ENCODE measurements at regions not wholly inside any gene's neighbourhood (a gene's known extent, or its start where the extent isn't known, plus 50 kb on each side); places are given as distances from the start of the nearest gene placed in this dataset.
"Not testable (repeated sequence)": the region's sequence is repeated elsewhere in the genome, so short reads cannot be mapped to it uniquely, and the experiment has no call there.

GRCh38 chr13:23020246-23020843, 160.4 kb upstream of the SGCG start:
- Histone ChIP-seq H3K4me3 (ENCODE audit: low read length) (no peak overlapping the region), H3K4me1 (ENCODE audit: insufficient read depth, low read length) (no peaks in the 10 kb centered on the region), H2AFZ (ENCODE audit: low read depth, low read length) (no peak overlapping the region), H3K27me3 (ENCODE audit: insufficient read depth, low read length) (no peaks in the 10 kb centered on the region), H3K36me3 (ENCODE audit: insufficient read depth, low read length) (no peaks in the 10 kb centered on the region), H3K9me3 (ENCODE audit: low read length) (no peaks in the 10 kb centered on the region)

GRCh38 chr13:23021906-23022305, 158.9 kb upstream of the SGCG start:
- no peaks in the 10 kb centered on the region for H3K27me3 ChIP-seq (ENCODE audit: insufficient read depth, low read length)
- no peaks in the 10 kb centered on the region for H3K4me1 ChIP-seq (ENCODE audit: insufficient read depth, low read length)
- no peak overlapping the region for H3K4me3 ChIP-seq (ENCODE audit: low read length)
- no peaks in the 10 kb centered on the region for H3K36me3 ChIP-seq (ENCODE audit: insufficient read depth, low read length)
- H2AFZ ChIP-seq (ENCODE audit: low read depth, low read length), result no peak overlapping the region
- H3K9me3 ChIP-seq (ENCODE audit: low read length), result no peaks in the 10 kb centered on the region

GRCh38 chr13:23022704-23023103, 158.1 kb upstream of the SGCG start:
- Histone ChIP-seq H3K4me3 (ENCODE audit: low read length) (no peak overlapping the region), H3K36me3 (ENCODE audit: insufficient read depth, low read length) (no peaks in the 10 kb centered on the region), H3K27me3 (ENCODE audit: insufficient read depth, low read length) (no peaks in the 10 kb centered on the region), H2AFZ (ENCODE audit: low read depth, low read length) (no peak overlapping the region), H3K9me3 (ENCODE audit: low read length) (no peaks in the 10 kb centered on the region), H3K4me1 (ENCODE audit: insufficient read depth, low read length) (no peaks in the 10 kb centered on the region)

- no peak overlapping the region for H3K4me3 ChIP-seq (ENCODE audit: low read length)
- H3K27me3 ChIP-seq (ENCODE audit: insufficient read depth, low read length), result no peaks in the 10 kb centered on the region
- no peaks in the 10 kb centered on the region for H3K36me3 ChIP-seq (ENCODE audit: insufficient read depth, low read length)
- no peaks in the 10 kb centered on the region for H3K9me3 ChIP-seq (ENCODE audit: low read length)
- no peak overlapping the region for H2AFZ ChIP-seq (ENCODE audit: low read depth, low read length)
- H3K4me1 ChIP-seq (ENCODE audit: insufficient read depth, low read length), result no peaks in the 10 kb centered on the region
Observed at GRCh38 chr13:23025864-23026608, 154.7 kb upstream of the SGCG start.

GRCh38 chr13:23039266-23039935, 141.4 kb upstream of the SGCG start:
- no peak overlapping the region for H3K4me3 ChIP-seq (ENCODE audit: low read length)
- H3K4me1 ChIP-seq (ENCODE audit: insufficient read depth, low read length), result no peaks in the 10 kb centered on the region
- H3K27me3 ChIP-seq (ENCODE audit: insufficient read depth, low read length), result no peaks in the 10 kb centered on the region
- no peak overlapping the region for H2AFZ ChIP-seq (ENCODE audit: low read depth, low read length)
- H3K36me3 ChIP-seq (ENCODE audit: insufficient read depth, low read length), result no peaks in the 10 kb centered on the region
- H3K9me3 ChIP-seq (ENCODE audit: low read length), result no peaks in the 10 kb centered on the region

- no peaks in the 10 kb centered on the region for H3K36me3 ChIP-seq (ENCODE audit: insufficient read depth, low read length)
Observed at GRCh38 chr13:23042181-23042580, 138.6 kb upstream of the SGCG start.

GRCh38 chr13:23044906-23045305, 135.9 kb upstream of the SGCG start:
- Histone ChIP-seq H3K36me3 (ENCODE audit: insufficient read depth, low read length) (no peaks in the 10 kb centered on the region), H3K27me3 (ENCODE audit: insufficient read depth, low read length) (no peaks in the 10 kb centered on the region), H3K4me3 (ENCODE audit: low read length) (no peak overlapping the region), H3K9me3 (ENCODE audit: low read length) (no peaks in the 10 kb centered on the region), H2AFZ (ENCODE audit: low read depth, low read length) (no peak overlapping the region), H3K4me1 (ENCODE audit: insufficient read depth, low read length) (no peaks in the 10 kb centered on the region)

More at GRCh38 chr13:23042181-23042580, 138.6 kb upstream of the SGCG start:
- Histone ChIP-seq H3K4me1 (ENCODE audit: insufficient read depth, low read length) (no peaks in the 10 kb centered on the region), H3K9me3 (ENCODE audit: low read length) (no peaks in the 10 kb centered on the region), H3K27me3 (ENCODE audit: insufficient read depth, low read length) (no peaks in the 10 kb centered on the region), H2AFZ (ENCODE audit: low read depth, low read length) (no peak overlapping the region), H3K4me3 (ENCODE audit: low read length) (no peak overlapping the region)

- Histone ChIP-seq H3K4me3 (ENCODE audit: low read length) (no peak overlapping the region), H2AFZ (ENCODE audit: low read depth, low read length) (no peak overlapping the region), H3K27me3 (ENCODE audit: insufficient read depth, low read length) (no peaks in the 10 kb centered on the region), H3K4me1 (ENCODE audit: insufficient read depth, low read length) (no peaks in the 10 kb centered on the region), H3K36me3 (ENCODE audit: insufficient read depth, low read length) (no peaks in the 10 kb centered on the region), H3K9me3 (ENCODE audit: low read length) (no peaks in the 10 kb centered on the region)
Observed at GRCh38 chr13:23050126-23050525, 130.7 kb upstream of the SGCG start.

- H3K27me3 ChIP-seq (ENCODE audit: insufficient read depth, low read length); H3K9me3 ChIP-seq (ENCODE audit: low read length); H3K36me3 ChIP-seq (ENCODE audit: insufficient read depth, low read length); H2AFZ ChIP-seq (ENCODE audit: low read depth, low read length); H3K4me1 ChIP-seq (ENCODE audit: insufficient read depth, low read length); H3K4me3 ChIP-seq (ENCODE audit: low read length): not testable (repeated sequence)
Observed at GRCh38 chr13:23053711-23054110, 127.1 kb upstream of the SGCG start.

GRCh38 chr13:23059173-23059572, 121.6 kb upstream of the SGCG start:
- H3K9me3 ChIP-seq (ENCODE audit: low read length), result no peaks in the 10 kb centered on the region
- H3K4me3 ChIP-seq (ENCODE audit: low read length), result no peak overlapping the region
- H3K27me3 ChIP-seq (ENCODE audit: insufficient read depth, low read length), result no peaks in the 10 kb centered on the region
- H3K4me1 ChIP-seq (ENCODE audit: insufficient read depth, low read length), result no peaks in the 10 kb centered on the region
- H2AFZ ChIP-seq (ENCODE audit: low read depth, low read length), result no peak overlapping the region
- H3K36me3 ChIP-seq (ENCODE audit: insufficient read depth, low read length), result no peaks in the 10 kb centered on the region

GRCh38 chr13:23060959-23061358, 119.8 kb upstream of the SGCG start:
- no peak overlapping the region for H3K4me3 ChIP-seq (ENCODE audit: low read length)
- no peaks in the 10 kb centered on the region for H3K36me3 ChIP-seq (ENCODE audit: insufficient read depth, low read length)
- no peaks in the 10 kb centered on the region for H3K9me3 ChIP-seq (ENCODE audit: low read length)
- no peak overlapping the region for H2AFZ ChIP-seq (ENCODE audit: low read depth, low read length)
- no peaks in the 10 kb centered on the region for H3K27me3 ChIP-seq (ENCODE audit: insufficient read depth, low read length)
- no peaks in the 10 kb centered on the region for H3K4me1 ChIP-seq (ENCODE audit: insufficient read depth, low read length)

GRCh38 chr13:23067129-23067528, 113.7 kb upstream of the SGCG start:
- Histone ChIP-seq H3K9me3 (ENCODE audit: low read length) (no peaks in the 10 kb centered on the region), H3K36me3 (ENCODE audit: insufficient read depth, low read length) (no peaks in the 10 kb centered on the region), H2AFZ (ENCODE audit: low read depth, low read length) (no peak overlapping the region), H3K27me3 (ENCODE audit: insufficient read depth, low read length) (no peaks in the 10 kb centered on the region), H3K4me3 (ENCODE audit: low read length) (no peak overlapping the region), H3K4me1 (ENCODE audit: insufficient read depth, low read length) (no peaks in the 10 kb centered on the region)

GRCh38 chr13:23069566-23069965, 111.2 kb upstream of the SGCG start:
- H3K4me1 ChIP-seq (ENCODE audit: insufficient read depth, low read length), result no peaks in the 10 kb centered on the region
- no peaks in the 10 kb centered on the region for H3K36me3 ChIP-seq (ENCODE audit: insufficient read depth, low read length)
- H3K4me3 ChIP-seq (ENCODE audit: low read length), result no peak overlapping the region
- no peaks in the 10 kb centered on the region for H3K27me3 ChIP-seq (ENCODE audit: insufficient read depth, low read length)
- H2AFZ ChIP-seq (ENCODE audit: low read depth, low read length), result no peak overlapping the region
- no peaks in the 10 kb centered on the region for H3K9me3 ChIP-seq (ENCODE audit: low read length)

Data from neuron (in vitro differentiated cells).